Thymus (tissue), 11 donors: ENCODE measurements at regions not wholly inside any gene's neighbourhood (a gene's known extent, or its start where the extent isn't known, plus 50 kb on each side); places are given as distances from the start of the nearest gene placed in this dataset.
A peak's percentile ranks its signal among the peaks of the same experiment; 100 is the strongest.

Experiments used
- DNase-seq, 9 donors: peaks; one replicate each; pipeline ENCODE4 v3.0.0-alpha.2; 2013; ENCODE audit warnings: low spot score in 9 of 9, low read depth in 6 of 9, missing footprints in 1 of 9
- H3K27ac ChIP-seq, 2 donors: one replicate each; pipeline ENCODE4 v1.5.1; 2013; ENCODE audit warnings: control low read depth in 1 of 2, low read depth in 1 of 2, low read length in 1 of 2, mild to moderate bottlenecking in 1 of 2, moderate library complexity in 1 of 2
- H3K27me3 ChIP-seq, 2 donors: one replicate each; pipeline ENCODE4 v1.5.1; 2013; ENCODE audit warnings: low read length in 1 of 2; ENCODE audit not compliant: control insufficient read depth in 2 of 2, insufficient read depth in 1 of 2
- H3K36me3 ChIP-seq, 2 donors: one replicate each; pipeline ENCODE4 v1.5.1; 2013; ENCODE audit warnings: low read length in 1 of 2, mild to moderate bottlenecking in 1 of 2, moderate library complexity in 1 of 2; ENCODE audit not compliant: control insufficient read depth in 2 of 2, insufficient read depth in 2 of 2
- H3K4me1 ChIP-seq, 2 donors: one replicate each; pipeline ENCODE4 v1.5.1; 2013; ENCODE audit warnings: low read length in 2 of 2; ENCODE audit not compliant: control insufficient read depth in 2 of 2, insufficient read depth in 2 of 2
- H3K4me3 ChIP-seq, 2 donors: one replicate each; pipeline ENCODE4 v1.5.1; 2013; ENCODE audit warnings: low read length in 2 of 2, control low read depth in 1 of 2, mild to moderate bottlenecking in 1 of 2
- H3K9me3 ChIP-seq, 2 donors: one replicate each; pipeline ENCODE4 v1.5.1; 2013; ENCODE audit warnings: low read length in 1 of 2, mild to moderate bottlenecking in 1 of 2; ENCODE audit not compliant: control insufficient read depth in 2 of 2, insufficient read depth in 1 of 2
- WGBS: extraction: QIAGEN DNeasy Blood & Tissue Kit; methylation state at CpG from one replicate; pipeline ENCODE4 v1.1.7; 2013; 5-methylcytosine and 5-hydroxymethylcytosine counted together
- donor health status: healthy.

DNA sequence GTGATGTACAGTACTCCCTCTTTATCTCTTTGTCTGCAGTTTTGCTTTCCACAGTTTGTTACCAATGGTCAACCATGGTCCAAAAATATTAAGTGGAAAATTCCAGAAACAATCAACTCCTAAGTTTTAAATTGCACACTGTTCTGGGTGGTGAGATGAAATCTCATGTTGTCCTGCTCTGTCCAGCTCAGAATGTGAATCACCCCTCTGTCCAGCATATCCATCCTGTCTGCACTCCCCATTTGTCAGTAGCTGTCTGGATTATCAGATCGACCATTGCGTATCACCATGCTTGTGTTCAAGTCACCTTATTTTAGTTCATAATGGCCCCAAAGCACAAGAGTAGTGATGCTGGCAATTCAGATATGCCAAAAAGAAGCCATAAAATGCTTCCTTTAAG is 118.2 kb upstream of the PDE4B start:
- Histone ChIP-seq H3K4me1 (no peaks in the 10 kb centered on the region), H3K27ac (no peak overlapping the region), H3K27me3 (no peaks in the 10 kb centered on the region), H3K4me3 (no peak overlapping the region), H3K36me3 (no peaks in the 10 kb centered on the region), H3K9me3 (no peaks in the 10 kb centered on the region)
- WGBS, result over 99% methylated on average over 2 of the region's 2 CpGs
- no peak for DNase-seq

DNA sequence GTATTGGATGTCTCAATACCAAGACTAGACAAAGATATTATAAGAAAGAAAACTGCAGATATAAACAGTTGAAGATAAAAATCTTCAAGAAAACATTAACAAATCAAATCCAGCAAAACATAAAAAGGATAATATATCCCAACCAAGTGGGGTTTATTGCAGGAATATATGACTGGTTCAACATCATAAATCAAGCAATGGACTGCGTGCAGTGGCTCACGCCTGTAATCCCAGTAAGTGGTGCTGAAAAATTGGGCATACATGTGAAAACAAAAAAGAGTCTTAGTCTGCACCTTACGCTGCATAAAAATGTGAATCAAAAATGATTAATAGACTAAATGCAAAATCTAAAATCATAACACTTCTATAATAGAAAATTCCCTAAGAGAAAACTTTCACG is 112.9 kb upstream of the PDE4B start:
- Histone ChIP-seq H3K36me3 (no peaks in the 10 kb centered on the region), H3K27me3 (no peaks in the 10 kb centered on the region), H3K9me3 (no peaks in the 10 kb centered on the region), H3K4me1 (no peaks in the 10 kb centered on the region), H3K4me3 (no peak overlapping the region), H3K27ac (no peak overlapping the region)
- DNase-seq, result no peak
- 98% methylated on average over 4 of the region's 4 CpGs for WGBS

GRCh38 chr1:65681096-65681495 is 111.6 kb upstream of the PDE4B start:
- WGBS, result 97% methylated on average over 6 of the region's 6 CpGs
- Histone ChIP-seq H3K27ac (no peak overlapping the region), H3K9me3 (no peaks in the 10 kb centered on the region), H3K36me3 (no peaks in the 10 kb centered on the region), H3K4me3 (no peak overlapping the region), H3K4me1 (no peaks in the 10 kb centered on the region), H3K27me3 (no peaks in the 10 kb centered on the region)
- no peak for DNase-seq

DNA sequence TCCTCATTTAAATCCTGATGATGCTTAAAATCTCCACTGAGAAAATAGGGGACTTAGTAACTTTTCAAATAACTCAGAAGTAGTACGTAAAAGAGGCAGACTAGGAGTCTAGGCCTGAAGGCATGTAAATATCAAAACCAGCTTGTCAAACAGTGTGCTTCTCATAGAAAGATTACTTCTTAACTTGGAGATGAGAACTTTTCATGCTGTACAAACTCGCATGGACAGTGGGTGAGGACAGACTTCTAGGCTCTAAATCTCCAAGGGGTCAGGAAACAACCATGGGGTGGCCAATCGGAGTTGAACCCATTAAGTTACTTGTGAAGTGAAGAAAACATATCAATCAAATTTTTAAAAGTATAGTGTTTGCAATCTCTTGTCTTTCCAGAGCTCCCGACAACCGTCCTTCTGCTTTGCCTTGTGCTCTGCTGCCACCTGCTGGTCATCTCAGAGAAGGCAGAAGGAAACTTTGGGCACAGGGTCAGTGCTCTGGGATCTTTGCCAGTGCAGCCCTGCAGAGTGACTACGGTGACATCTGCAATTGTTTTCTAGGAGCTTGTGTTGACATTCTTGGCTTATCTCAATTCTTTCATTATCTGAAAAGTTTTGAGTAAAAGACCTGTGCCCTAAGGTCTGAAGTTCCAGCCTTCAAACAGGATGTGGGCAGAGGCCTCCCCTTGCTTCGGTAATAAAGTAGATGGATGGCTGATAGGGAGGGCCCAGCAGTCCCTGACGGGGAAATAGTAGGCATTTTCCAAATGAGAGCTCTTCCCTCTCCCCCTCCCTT is 105.1 kb upstream of the PDE4B start:
- peak; percentile 36 to 80 (median 59) for DNase-seq
- no peaks in the 10 kb centered on the region for H3K9me3 ChIP-seq
- no peaks in the 10 kb centered on the region for H3K27me3 ChIP-seq
- H3K36me3 ChIP-seq, result no peaks in the 10 kb centered on the region
- H3K4me1 ChIP-seq, result peaks cover 0 to 4% of the 10 kb centered on the region in 2 donors
- no peak overlapping the region for H3K4me3 ChIP-seq
- H3K27ac ChIP-seq, result no peak overlapping the region
- WGBS, result 25% methylated on average over 8 of the region's 8 CpGs

DNA sequence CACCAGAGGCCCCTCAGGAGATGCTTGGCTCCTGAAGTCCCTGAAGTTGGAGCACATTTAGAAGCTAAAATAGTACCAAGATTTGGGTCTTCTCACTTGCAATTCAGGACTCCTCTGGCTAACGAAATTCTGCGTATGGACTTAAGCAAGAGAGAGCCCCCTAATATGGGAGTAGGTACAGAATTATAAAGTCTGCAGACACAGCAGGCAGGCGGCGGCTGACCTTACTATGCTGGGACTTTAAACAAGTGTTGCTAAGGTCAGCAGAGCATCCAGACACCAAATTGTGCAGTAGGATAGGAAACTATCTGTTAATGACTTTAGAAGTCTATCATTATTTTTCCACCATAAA is 104.5 kb upstream of the PDE4B start:
- H3K9me3 ChIP-seq, result no peaks in the 10 kb centered on the region
- no peak for DNase-seq
- WGBS, result 96% methylated on average over 4 of the region's 4 CpGs
- no peaks in the 10 kb centered on the region for H3K36me3 ChIP-seq
- H3K4me1 ChIP-seq, result peaks cover 0 to 4% of the 10 kb centered on the region in 2 donors
- H3K27ac ChIP-seq, result no peak overlapping the region
- no peak overlapping the region for H3K4me3 ChIP-seq
- no peaks in the 10 kb centered on the region for H3K27me3 ChIP-seq

DNA sequence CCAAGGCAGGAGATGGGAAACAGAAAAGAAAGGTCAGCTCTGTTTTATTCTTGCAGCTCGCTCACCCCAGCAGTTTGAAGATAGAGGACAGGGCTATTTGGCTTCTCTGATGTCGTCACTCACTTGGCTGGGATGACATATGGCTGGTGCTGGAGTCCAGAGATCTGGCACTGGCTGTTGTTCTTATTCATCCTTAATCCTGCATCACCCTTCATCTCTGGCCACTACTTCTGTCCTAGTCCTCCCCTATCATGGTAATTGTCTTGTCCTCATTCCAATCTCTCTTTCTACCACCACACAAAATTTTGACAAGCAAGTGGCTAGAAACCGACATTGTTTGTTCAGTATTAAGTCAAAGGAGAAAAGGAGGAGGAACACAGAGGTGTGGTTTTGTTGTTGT is 103.8 kb upstream of the PDE4B start:
- Histone ChIP-seq H3K9me3 (no peaks in the 10 kb centered on the region), H3K36me3 (no peaks in the 10 kb centered on the region), H3K27ac (no peak overlapping the region), H3K4me1 (peaks cover 0 to 4% of the 10 kb centered on the region in 2 donors), H3K4me3 (no peak overlapping the region), H3K27me3 (no peaks in the 10 kb centered on the region)
- 93% methylated on average over 3 of the region's 3 CpGs for WGBS
- DNase-seq, result no peak

DNA sequence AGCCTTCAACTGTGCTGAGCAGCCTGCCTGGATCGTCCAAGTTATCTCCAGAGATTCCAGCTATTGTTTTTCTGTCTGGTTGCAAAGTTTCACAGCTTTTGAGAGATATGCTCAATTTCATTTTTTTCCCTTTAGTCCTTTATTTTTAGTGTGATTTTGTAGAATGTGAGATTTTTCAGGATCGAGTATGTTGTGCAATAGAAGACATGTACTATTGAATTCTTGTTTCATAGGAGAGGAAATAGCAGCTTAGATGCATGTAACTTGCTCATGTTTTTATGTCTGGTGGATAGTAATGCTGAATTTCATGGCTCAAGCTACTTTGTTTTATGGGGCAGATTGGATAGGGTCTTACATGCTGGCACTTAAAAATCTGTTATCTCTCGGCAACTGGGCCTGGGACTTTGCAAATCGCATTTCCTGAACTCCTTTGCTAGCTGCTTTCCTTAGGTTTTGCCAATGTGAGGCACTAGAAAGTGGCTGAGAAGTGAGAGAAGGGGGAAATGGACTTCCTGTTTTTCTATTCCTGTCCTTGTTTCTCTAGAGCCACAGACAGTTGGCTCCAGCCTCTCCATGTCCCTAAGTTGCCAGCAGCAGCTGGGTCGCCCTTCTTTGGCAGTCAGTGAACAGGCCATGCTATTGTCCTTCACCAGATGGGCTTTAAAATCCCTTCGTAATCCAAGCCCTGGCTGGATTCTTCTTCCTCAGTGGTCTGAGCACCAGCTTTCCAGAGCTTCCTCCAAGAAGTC is 101.4 kb upstream of the PDE4B start:
- no peak overlapping the region for H3K27ac ChIP-seq
- no peaks in the 10 kb centered on the region for H3K36me3 ChIP-seq
- no peak for DNase-seq
- no peaks in the 10 kb centered on the region for H3K27me3 ChIP-seq
- no peak overlapping the region for H3K4me3 ChIP-seq
- WGBS, result 70% methylated on average over 6 of the region's 6 CpGs
- no peaks in the 10 kb centered on the region for H3K9me3 ChIP-seq
- H3K4me1 ChIP-seq, result peaks cover 0 to 4% of the 10 kb centered on the region in 2 donors

DNA sequence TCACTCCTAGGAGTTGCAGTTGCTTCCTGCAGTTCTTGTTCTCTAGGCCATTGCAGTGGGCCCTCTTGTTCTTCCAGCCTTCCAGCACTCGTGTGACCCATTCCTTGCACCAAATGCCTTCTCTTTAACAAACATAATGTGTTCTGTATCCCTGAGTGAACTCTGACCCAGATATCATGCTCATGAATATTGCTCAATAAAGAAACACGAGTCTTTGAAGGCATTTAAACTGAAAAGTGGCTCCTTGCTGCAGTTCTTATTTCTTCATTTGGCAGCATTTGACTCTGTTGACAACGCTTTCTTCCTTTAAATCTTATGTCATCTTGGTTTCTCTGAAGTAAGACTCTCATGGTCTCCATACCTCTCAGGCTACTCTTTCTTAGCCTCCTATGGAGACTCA is 100.7 kb upstream of the PDE4B start:
- 94% methylated on average over 3 of the region's 3 CpGs for WGBS
- Histone ChIP-seq H3K9me3 (no peaks in the 10 kb centered on the region), H3K36me3 (no peaks in the 10 kb centered on the region), H3K27me3 (no peaks in the 10 kb centered on the region), H3K4me1 (peaks cover 0 to 4% of the 10 kb centered on the region in 2 donors), H3K4me3 (no peak overlapping the region), H3K27ac (no peak overlapping the region)
- no peak for DNase-seq

GRCh38 chr1:65694126-65694525 is 98.6 kb upstream of the PDE4B start:
- Histone ChIP-seq H3K27me3 (no peaks in the 10 kb centered on the region), H3K4me3 (no peak overlapping the region), H3K9me3 (no peaks in the 10 kb centered on the region), H3K4me1 (no peaks in the 10 kb centered on the region), H3K27ac (no peak overlapping the region), H3K36me3 (no peaks in the 10 kb centered on the region)
- DNase-seq, result no peak
- 86% methylated on average over 2 of the region's 2 CpGs for WGBS
